GM18907 (cell line): ENCODE measurements at regions not wholly inside any gene's neighbourhood (a gene's known extent, or its start where the extent isn't known, plus 50 kb on each side); places are given as distances from the start of the nearest gene placed in this dataset.
"Not testable (repeated sequence)": the region's sequence is repeated elsewhere in the genome, so short reads cannot be mapped to it uniquely, and the experiment has no call there.

ENCODE experiments used
- ATAC-seq: cut with Tn5 transposase; IDR thresholded peaks from one replicate; pipeline ENCODE4 v1.9.1; 2021; ENCODE audit warnings: mild to moderate bottlenecking, moderate library complexity; ENCODE audit not compliant: unreplicated experiment

DNA sequence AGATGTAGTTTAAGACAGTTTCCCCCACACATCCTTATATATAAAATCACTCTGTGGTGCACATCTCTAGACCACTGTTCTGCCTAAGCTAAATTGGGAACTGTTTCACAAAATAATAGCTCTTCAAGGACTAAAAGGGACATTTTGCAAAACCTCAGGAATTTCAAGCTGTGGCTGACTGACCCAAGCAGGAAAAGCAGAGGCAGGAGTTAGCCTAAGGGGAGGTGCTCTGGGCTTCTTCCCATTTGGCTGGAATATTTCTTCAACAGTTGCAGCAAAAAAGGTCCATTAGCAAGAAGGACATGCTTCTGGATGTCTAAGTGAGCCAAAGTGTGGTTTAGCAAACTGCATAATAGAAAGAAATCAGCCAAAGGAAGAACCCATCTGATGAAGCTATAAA, 551.2 kb upstream of the ANKRD30A start:
- ATAC-seq = no peak

DNA sequence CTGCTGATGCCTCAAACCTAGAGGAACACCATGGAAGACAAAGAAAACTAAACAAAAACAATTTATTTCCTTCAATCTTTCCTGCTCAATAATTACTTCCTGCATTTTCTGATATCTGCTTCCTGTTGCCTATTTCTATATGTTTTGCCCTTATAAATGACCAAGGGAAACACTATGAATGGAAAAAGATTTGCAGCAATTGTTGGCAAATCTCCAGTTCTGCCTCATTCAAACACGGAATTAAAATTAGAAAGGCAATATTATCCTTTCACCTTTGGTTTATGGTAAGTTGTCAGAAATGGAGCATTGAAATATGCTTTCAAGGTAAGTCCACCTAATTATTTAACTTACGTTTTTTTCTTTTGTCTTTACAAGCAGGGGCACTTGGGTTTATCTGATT, 552.2 kb upstream of the ANKRD30A start:
- no peak for ATAC-seq

DNA sequence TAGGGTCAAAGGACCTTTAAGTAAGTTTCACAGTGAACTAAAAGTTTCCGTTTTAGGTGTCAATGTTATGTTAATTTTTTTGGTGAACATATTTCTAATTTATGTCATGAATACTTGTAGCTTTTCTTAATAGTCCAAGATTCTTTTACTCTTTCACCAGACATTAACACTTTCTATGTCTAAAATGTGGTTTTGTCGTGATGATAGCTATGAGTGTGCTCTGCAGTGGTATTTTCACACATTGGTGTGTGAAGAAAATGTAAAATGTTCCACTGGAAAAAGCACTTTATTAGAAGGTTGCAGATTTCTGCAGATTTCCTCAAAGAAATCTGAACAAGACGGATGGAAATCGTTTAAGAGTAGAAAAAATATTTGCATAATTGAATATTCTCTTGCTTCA, 561.0 kb upstream of the ANKRD30A start:
- no peak for ATAC-seq

DNA sequence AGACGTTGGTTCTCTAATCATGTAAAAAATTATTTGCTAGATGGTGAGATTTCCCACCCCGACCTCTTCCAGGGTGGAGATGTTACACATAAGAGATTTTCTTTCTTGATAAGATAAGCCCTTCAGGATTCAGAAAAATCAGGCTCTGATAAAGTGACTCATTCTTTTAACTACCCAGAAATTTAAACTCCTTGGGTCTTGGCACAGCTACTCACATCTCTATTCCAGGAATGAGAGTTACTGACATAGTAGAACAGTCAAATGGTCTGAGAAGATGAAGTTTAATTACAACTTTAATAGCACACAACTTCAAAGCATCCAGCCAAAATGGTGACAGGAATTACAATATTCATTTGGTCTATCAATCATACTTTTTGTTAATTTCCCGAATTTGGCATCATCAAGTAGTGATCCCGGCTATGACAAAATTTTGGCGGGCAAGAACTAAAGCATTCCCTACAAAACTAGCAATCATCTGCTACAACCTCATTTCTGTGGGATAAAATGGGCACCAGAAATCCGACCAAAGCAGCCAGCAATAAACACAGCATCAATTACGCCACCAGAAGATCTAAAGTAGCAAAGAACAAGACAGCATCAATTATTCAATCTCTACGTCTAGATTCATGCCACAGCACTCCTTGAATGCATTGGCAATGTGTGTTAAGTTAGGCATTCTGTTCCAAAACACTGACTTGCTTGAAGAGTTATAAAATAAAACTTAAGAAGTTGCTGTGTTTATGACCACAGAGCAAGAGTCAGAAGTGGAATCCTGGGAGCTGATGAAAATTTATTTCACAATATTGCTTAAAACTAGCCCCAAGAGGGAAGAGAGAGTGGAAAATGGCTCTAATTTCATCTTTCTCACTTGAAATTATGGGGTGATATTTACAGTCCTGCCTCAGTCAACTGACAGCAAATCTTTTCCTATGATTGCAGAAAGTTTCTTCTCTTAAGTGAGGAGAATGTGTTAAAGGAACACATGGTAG, 565.7 kb upstream of the ANKRD30A start:
- no peak for ATAC-seq

DNA sequence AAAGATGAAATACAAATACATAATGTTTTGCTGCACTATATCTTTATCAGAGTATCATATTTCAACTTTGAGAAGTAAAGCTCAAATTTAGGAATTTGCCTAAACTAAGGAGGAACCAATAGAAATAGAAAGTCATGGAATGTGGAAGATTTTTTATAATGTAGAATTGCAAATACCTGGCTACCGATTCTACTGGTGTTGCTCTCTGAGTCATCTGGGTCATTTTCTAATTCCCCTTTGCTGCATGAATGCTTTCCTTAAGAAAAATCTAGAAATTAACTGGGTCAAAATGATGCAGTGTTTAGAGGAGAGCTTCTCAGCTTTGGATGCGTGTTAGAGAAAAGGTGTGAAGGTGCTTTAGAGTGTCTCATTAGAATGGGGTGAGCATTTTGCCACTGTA, 568.9 kb upstream of the ANKRD30A start:
- ATAC-seq = no peak

DNA sequence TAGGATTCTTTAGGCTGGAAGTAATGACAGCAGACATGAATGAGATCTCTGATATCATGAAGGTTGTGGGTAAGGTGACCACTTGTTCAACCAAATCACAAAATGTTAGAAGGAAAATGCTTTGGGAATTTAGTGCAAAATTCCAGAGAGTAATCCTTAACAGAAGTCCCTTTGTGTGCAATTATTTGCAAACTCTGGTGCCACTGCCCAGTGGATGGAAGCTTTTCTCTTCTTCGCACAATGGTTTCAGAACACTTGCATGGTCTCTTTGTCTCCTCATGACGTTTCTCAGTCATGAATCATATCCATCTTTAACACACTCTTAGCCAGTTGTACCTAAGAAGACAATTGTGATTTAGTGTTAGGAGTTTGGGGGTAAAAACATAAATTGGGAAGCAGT, 570.4 kb upstream of the ANKRD30A start:
- ATAC-seq = no peak

DNA sequence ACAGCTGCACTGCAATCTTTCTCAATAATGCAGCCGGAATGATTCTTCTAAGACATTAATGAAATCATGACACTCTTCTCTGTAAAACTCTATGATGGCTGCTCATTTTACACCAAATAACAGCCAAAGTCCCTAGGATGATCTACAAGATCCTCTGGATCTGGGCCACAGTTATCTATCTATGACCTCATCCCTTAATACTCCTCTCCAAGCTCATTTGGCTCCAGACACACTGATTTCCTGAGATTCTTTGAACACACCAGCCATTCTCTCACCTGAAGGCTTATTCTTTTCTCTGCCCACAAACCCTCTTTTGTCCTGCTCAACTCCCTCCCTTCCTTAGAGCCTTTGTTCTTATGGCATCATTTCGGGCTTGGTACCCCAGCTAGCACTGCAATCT, 577.4 kb upstream of the ANKRD30A start:
- ATAC-seq = no peak

DNA sequence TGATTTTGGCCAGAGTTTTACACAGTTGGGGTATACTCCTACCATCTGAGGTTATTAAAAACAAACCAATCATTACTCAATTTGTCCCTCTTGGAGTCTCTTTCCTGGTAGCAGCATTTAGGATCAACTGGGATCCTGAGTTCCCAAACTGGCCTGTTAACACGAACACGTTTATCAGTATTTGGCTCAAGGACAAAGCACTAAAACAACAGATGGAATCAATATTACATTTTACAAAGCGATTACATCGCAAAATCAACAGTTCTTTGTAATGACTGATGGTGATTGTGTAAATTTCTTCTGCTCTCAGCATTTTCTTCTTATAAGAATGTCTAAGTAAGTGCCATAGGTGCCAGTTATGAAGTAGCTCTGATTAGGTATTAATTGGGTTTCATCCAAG, 582.9 kb upstream of the ANKRD30A start:
- ATAC-seq = no peak

DNA sequence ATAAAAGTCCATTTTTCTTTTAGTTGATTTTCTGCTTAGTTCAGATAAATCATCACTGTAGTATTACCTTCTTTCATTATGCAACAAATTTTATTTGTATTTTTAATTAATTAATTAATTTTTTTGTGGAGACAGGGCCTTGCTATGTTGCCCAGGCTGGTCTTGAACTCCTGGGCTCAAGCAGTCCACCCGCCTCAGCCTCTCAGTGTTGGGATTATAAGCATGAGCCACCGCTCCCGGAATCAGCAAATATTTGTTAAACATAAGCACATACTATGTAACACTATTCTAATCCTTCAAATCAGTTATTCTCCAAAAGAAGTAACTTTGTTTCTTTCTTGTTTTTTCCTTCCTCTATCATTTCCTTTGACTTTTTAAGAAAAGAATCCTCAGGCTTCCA, 584.8 kb upstream of the ANKRD30A start:
- no peak for ATAC-seq

DNA sequence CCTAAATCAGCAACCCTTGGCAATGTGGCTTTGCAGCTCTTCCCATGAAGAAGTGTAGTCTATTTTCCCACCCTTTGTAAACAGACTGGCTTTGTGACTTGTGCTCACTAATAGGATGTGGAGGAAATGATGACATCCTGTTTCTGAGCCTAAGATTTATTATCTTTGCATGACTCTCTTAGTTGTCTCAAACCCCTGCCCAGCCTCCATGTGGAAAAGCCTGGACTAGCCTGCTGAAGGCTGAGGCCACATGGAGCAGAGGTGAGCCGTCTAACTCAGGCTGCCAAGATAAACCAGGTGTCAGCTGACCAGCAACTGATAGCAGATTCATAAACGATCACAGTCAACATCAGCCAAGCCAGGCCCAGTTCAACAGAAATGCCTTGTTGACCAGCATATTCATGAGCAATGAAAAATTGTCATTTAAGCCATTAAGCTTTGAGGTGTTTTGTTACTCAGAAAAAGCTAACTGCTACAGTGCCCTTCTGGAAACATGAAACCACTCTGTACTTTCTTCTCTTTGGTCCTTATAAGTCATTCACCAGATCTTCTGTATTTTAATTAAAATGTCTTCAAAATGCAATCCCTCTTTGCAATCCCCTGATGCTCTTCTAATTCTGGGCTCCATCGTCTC, 586.3 kb upstream of the ANKRD30A start:
- ATAC-seq = no peak

DNA sequence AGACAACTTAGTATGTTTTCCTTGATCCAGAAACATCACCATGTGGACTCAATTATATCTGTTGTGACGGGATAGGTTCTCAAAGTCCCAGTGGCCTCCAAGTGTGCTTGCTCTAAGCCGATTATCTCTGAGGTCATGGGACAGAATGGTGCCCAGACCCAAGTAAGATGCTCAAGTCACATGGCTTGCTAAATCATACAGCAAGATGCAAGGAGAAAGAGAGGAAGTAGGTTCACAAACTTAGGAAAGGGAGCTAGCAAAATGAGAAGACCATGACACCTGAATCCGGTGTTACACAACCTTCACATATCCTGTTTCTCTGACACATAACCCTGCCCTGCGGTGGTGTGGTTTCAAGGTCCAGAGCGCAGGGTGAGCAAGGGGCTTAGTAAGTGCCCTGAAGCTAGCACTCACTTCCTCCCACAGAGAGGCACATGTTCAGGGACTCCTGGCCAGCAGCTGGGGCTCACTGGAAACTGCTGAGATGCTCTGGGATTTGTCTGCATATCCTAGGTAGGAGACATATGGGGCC, 590.9 kb upstream of the ANKRD30A start:
- ATAC-seq = peak; percentile 100

DNA sequence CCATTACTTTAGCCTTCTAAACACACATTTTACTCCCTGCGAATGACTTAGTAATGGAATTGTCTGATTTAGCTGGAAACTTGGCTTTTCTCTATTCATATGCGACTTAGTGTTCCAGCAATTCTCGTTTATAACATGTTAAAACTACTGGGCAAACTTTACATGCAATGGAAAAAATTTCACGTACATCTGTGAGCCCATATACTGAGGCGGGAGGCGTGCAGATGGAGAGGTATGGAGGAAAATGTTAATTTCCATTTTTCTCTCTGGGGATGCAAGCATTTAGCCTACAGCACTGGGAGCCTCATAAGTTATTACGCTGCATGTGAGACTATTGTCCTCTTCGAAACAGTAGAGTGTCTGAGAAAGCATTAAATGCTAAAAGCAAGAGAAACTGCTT, 591.5 kb upstream of the ANKRD30A start:
- no peak for ATAC-seq

DNA sequence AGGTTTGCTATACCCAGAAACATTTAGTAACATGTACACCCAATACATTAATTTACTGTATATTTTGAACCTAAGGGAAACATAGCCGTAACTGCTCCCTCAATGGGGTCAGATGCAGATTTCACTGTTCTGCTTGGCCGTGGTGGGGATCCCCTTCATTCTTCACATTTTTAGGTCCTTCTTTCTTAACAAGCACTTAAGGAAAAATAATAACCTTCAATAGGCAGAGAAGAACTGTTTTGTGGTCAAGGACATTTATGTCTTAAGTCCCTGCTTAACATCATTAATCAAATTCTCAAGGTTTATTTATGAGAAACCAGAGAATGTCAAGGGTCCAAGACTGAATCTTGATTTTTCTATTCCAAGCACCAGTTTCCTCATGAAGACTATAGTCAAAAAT, 592.1 kb upstream of the ANKRD30A start:
- no peak for ATAC-seq

DNA sequence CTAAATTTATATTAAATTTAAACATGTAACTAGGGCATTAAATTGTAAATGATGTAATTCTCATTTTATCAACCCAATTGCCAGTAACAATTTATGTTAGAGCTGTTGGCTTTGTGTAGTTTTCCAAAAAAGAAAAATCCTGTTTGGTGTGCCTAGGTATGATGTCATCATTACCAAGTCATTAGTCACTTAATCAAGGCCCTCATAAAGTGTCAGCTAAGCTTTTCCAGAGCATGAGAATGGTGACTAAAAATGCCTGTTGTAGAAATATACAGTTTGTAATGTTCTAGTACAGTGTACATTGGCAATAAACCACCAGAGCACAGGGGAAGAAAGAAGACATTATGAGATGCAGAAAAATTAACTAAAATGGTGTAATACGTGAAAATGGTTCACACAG, 593.8 kb upstream of the ANKRD30A start:
- no peak for ATAC-seq

DNA sequence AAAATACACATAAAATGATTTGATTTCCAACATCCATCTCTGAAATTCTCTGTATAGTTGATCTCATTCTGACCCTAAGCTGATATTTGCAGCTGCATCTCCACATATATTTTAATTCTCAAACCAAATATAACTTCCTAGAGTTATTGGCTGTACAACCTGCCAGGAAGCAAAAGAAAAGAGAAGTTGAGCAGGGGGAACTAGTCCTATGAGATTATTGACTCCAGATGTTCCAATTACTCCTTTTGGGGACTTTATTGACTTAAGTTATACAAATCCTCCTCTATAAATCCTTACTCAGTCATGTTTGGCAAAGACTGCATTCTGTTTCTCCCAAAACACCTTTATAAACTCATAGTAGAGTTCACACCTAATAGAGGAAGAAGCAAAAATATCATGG, 599.4 kb upstream of the ANKRD30A start:
- ATAC-seq = no peak

DNA sequence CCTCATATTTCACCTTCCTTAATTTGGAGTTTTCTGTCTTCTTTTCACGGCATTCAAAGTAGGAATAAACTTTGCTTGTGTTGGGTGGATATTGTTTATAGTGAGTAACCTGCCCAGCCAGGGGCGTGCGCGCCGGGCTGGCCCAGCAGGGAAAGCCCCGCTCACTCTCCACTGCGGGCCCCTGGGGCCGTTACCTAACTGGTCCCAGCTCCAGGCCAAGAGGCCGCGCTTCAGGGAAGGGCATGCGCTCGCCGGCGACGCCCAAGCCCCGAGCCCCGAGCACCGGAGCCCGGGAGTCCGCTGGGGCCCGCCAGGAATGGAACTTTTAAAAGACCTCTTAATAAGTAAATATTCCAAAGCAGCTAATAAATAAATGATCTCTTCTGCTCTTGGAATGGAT, 601.3 kb upstream of the ANKRD30A start:
- ATAC-seq = not testable (repeated sequence)

DNA sequence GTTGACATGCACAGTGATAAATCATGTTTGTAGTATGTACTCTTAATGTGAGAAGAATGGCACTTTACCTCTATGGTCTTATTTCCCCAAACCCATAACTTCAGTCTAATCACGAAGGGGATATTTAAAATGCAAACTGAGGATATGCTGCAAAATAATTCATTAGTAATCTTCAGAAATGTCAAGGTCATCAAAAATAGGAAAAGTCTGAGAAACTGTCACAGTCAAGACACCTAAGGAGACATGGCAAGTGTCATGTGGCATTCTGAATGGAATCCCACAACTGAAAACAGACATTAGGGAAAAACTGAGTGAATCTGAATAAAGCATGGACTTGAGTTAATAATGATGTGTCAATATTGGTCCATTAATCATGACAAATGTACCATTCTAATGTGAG, 605.5 kb upstream of the ANKRD30A start:
- ATAC-seq = no peak

DNA sequence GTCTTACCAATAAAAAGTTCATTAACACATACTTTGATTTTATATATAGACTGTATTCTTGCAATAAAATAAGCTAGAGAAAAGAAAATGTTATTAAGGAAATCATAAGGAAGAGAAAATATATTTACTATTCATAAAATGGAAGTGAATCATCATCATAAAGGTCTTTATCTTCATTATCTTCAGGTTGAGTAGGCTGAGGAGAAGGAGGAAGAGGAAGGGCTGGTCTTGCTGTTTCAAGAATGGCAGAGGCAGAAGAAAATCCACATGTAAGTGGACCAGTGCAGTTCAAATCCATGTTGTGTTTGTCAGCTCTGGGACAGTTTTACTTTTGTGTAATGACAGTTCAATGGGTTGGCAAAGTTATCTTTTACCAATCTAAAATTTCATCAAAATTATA, 609.1 kb upstream of the ANKRD30A start:
- no peak for ATAC-seq

DNA sequence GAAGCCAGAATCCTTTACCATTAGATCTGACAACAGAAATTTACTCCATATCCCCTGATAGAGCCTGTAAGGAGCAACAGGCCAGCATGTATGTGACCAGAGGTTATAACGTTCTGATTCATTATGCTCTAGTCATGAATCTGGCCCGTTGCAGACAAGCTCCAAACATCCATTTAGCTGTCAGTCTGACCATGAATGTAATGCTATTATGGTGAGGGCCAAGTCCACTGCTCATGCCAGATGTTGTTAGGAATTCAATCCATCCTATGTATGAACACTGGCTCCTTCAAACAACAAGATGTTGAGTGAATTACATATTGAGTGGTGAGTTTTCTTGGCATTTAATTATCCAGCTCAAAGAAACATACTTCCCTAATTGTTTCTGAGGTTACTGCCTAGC, 610.1 kb upstream of the ANKRD30A start:
- ATAC-seq = no peak

DNA sequence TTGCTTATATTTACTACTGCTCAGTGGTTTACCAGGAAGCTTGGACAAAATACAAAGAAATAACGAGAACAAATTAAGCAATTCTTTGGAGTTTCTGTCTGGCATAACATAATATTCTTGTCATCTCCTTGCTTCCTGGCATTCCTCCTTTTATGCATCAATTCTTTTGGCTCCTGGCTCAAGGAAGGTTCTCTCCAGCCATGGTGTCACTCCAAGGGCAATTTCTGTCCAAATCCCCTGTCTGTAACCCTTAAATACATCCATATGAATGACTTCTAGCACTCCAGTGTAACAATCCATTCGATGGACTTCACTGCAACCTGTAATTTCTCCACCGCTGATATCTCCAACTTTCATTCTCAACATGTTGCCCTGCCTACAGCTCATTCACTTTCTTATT, 617.7 kb upstream of the ANKRD30A start:
- ATAC-seq = no peak

DNA sequence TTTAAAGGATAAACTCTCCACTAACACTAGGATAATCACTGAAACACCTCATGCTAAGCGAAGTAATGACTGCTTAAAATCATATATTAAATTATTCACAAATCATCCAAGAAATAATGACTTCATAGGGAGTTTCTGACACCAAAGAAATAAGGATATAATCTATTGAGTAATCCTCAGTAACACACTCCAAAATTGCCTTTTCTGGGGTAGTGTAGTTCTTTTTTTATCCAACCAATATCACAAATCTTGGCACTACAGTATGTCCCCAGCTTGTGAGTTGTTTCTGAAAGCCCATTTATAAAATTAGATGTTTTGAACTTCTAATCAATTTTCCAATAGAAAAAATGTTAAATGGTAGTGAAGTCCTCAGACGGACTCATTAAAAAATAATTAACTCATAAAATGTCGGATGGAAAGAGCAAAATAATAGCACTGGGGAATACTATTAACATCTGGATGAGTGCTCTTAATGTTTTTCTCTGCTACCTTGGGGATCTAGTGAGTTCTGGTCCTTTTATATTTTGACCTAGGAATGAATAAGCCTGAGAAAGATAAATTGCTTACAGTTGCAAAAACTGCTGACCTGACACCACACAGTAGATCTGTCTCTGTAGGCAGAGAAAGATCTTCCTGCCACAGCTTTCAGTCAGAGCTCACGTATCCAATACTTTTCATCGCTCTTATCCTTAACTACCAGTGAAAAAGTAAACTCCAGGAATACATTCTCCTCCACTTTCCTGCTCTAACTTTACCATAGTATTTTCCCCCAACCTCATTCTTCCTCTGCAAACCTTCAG, 618.5 kb upstream of the ANKRD30A start:
- no peak for ATAC-seq
